NCI-H748 (cell line): ENCODE measurements at regions not wholly inside any gene's neighbourhood (a gene's known extent, or its start where the extent isn't known, plus 50 kb on each side); places are given as distances from the start of the nearest gene placed in this dataset.
A peak's percentile ranks its signal among the peaks of the same experiment; 100 is the strongest.

Experiments
- DNase-seq: peaks from one replicate; lab custom pipeline; 2025; ENCODE audit not compliant: unreplicated experiment; lab: John Stamatoyannopoulos, UW

- DNase-seq = peak; percentile 22
Measured at GRCh38 chr11:100528872-100529416, 158.1 kb upstream of the ARHGAP42 start.

- DNase-seq = peak; percentile 4
Measured at GRCh38 chr11:100531290-100531689, 155.8 kb upstream of the ARHGAP42 start.

- no peak for DNase-seq
Measured at GRCh38 chr11:100536979-100537378, 150.1 kb upstream of the ARHGAP42 start.

GRCh38 chr11:100543386-100543785, 143.7 kb upstream of the ARHGAP42 start:
- DNase-seq = no peak

GRCh38 chr11:100545556-100545955, 141.5 kb upstream of the ARHGAP42 start:
- no peak for DNase-seq

- DNase-seq = no peak
Measured at GRCh38 chr11:100545970-100546369, 141.1 kb upstream of the ARHGAP42 start.

GRCh38 chr11:100546714-100547113, 140.4 kb upstream of the ARHGAP42 start:
- DNase-seq = peak; percentile 56

- DNase-seq = no peak
Measured at GRCh38 chr11:100550298-100550697, 136.8 kb upstream of the ARHGAP42 start.

GRCh38 chr11:100550912-100551632, 136.0 kb upstream of the ARHGAP42 start:
- peak; percentile 95 for DNase-seq

- DNase-seq = peak; percentile 5
Measured at GRCh38 chr11:100555931-100556330, 131.2 kb upstream of the ARHGAP42 start.

- no peak for DNase-seq
Measured at GRCh38 chr11:100556781-100557180, 130.3 kb upstream of the ARHGAP42 start.

GRCh38 chr11:100557830-100558611, 129.1 kb upstream of the ARHGAP42 start:
- no peak for DNase-seq

- DNase-seq = no peak
Measured at GRCh38 chr11:100560606-100561005, 126.5 kb upstream of the ARHGAP42 start.

GRCh38 chr11:100561323-100561722, 125.8 kb upstream of the ARHGAP42 start:
- no peak for DNase-seq

GRCh38 chr11:100562128-100562527, 125.0 kb upstream of the ARHGAP42 start:
- DNase-seq = no peak

GRCh38 chr11:100563541-100564280, 123.4 kb upstream of the ARHGAP42 start:
- no peak for DNase-seq

- no peak for DNase-seq
Measured at GRCh38 chr11:100573911-100574513, 113.1 kb upstream of the ARHGAP42 start.

- DNase-seq = peak; percentile 60
Measured at GRCh38 chr11:100574894-100575769, 112.0 kb upstream of the ARHGAP42 start.

GRCh38 chr11:100575860-100576717, 111.0 kb upstream of the ARHGAP42 start:
- peak; percentile 63 for DNase-seq
